CD4-positive, alpha-beta T cell treated with Interleukin-6 for 4 hours (primary cell): ENCODE measurements at regions not wholly inside any gene's neighbourhood (a gene's known extent, or its start where the extent isn't known, plus 50 kb on each side); places are given as distances from the start of the nearest gene placed in this dataset.
"Not testable (repeated sequence)": the region's sequence is repeated elsewhere in the genome, so short reads cannot be mapped to it uniquely, and the experiment has no call there.

Source experiments
- DNase-seq: peaks from one replicate; pipeline ENCODE4 v3.0.0-alpha.2; 2020; ENCODE audit warnings: mixed read lengths

GRCh38 chr1:181205901-181206300 is 117.4 kb downstream of the IER5 start:
- no peak for DNase-seq

- DNase-seq: no peak
Observed at GRCh38 chr1:181206513-181206912, 118.0 kb downstream of the IER5 start.

GRCh38 chr1:181206979-181207790 is 118.7 kb downstream of the IER5 start:
- no peak for DNase-seq

- no peak for DNase-seq
Observed at GRCh38 chr1:181208083-181208482, 119.6 kb downstream of the IER5 start.

GRCh38 chr1:181208967-181209366 is 120.5 kb downstream of the IER5 start:
- no peak for DNase-seq

- no peak for DNase-seq
Observed at GRCh38 chr1:181213056-181213455, 124.6 kb downstream of the IER5 start.

GRCh38 chr1:181216591-181216994 is 128.1 kb downstream of the IER5 start:
- no peak for DNase-seq

GRCh38 chr1:181219938-181220337 is 131.4 kb downstream of the IER5 start:
- no peak for DNase-seq

- DNase-seq: no peak
Observed at GRCh38 chr1:181221078-181221477, 132.6 kb downstream of the IER5 start.

GRCh38 chr1:181222972-181223505 is 134.5 kb downstream of the IER5 start:
- DNase-seq: no peak

- not testable (repeated sequence) for DNase-seq
Observed at GRCh38 chr1:181226728-181227127, 138.2 kb downstream of the IER5 start.

GRCh38 chr1:181239086-181239485 is 150.6 kb downstream of the IER5 start:
- no peak for DNase-seq

- DNase-seq: not testable (repeated sequence)
Observed at GRCh38 chr1:181246320-181246719, 157.8 kb downstream of the IER5 start.

- DNase-seq: not testable (repeated sequence)
Observed at GRCh38 chr1:181248361-181248760, 159.9 kb downstream of the IER5 start.

- DNase-seq: no peak
Observed at GRCh38 chr1:181249186-181249585, 160.7 kb downstream of the IER5 start.

- DNase-seq: no peak
Observed at GRCh38 chr1:181250038-181250437, 161.5 kb downstream of the IER5 start.

- no peak for DNase-seq
Observed at GRCh38 chr1:181251001-181251712, 162.7 kb downstream of the IER5 start.

- no peak for DNase-seq
Observed at GRCh38 chr1:181251713-181252075, 163.2 kb downstream of the IER5 start.

- DNase-seq: not testable (repeated sequence)
Observed at GRCh38 chr1:181253601-181254000, 165.1 kb downstream of the IER5 start.

- no peak for DNase-seq
Observed at GRCh38 chr1:181255270-181255929, 166.9 kb downstream of the IER5 start.

GRCh38 chr1:181257117-181257516 is 168.6 kb downstream of the IER5 start:
- DNase-seq: no peak

GRCh38 chr1:181259026-181259745 is 170.7 kb downstream of the IER5 start:
- no peak for DNase-seq

- DNase-seq: no peak
Observed at GRCh38 chr1:181260271-181260670, 171.8 kb downstream of the IER5 start.
